ENCODE measurements at regions not wholly inside any gene's neighbourhood (a gene's known extent, or its start where the extent isn't known, plus 50 kb on each side); places are given as distances from the start of the nearest gene placed in this dataset.

- no peak for TF ChIP-seq GATA3 (IDR thresholded peaks at IDR 0.05; ENCODE audit: low read depth, low read length)
- TF ChIP-seq GATA2 (IDR thresholded peaks at IDR 0.05; ENCODE audit: low read depth, low read length): no peak
Measured at GRCh38 chr13:47747901-47748300, 253.2 kb downstream of the SUCLA2 start.
